DND-41 (cell line): ENCODE measurements at regions not wholly inside any gene's neighbourhood (a gene's known extent, or its start where the extent isn't known, plus 50 kb on each side); places are given as distances from the start of the nearest gene placed in this dataset.

Source experiments
- ATAC-seq: fragments of 200-7000 bp; cut with Tn5 transposase; 3 replicates; pipeline ENCODE4 v1.9.1; 2021; ENCODE audit warnings: low read depth; ENCODE audit not compliant: insufficient read depth
- DNase-seq: peaks from one replicate; pipeline ENCODE4 v3.0.0-alpha.2; 2020
- H2AFZ ChIP-seq: 2 replicates; pipeline ENCODE4 v1.6.0; 2012; ENCODE audit warnings: low read depth, low read length
- H3K27ac ChIP-seq: 2 replicates; pipeline ENCODE4 v1.5.1; 2012; ENCODE audit warnings: low read length, inconsistent platforms
- H3K27me3 ChIP-seq: fragments of 200-600 bp; sonication (generic); 2 replicates; pipeline ENCODE4 v1.6.0; 2012; ENCODE audit warnings: low read length, mild to moderate bottlenecking, inconsistent platforms; ENCODE audit not compliant: insufficient read depth, poor library complexity
- H3K36me3 ChIP-seq: 2 replicates; pipeline ENCODE4 v1.5.1; 2012; ENCODE audit warnings: low read length, inconsistent platforms; ENCODE audit not compliant: insufficient read depth
- H3K4me1 ChIP-seq: 2 replicates; pipeline ENCODE4 v1.5.1; 2012; ENCODE audit warnings: mild to moderate bottlenecking, low read length; ENCODE audit not compliant: insufficient read depth
- H3K4me2 ChIP-seq: 2 replicates; pipeline ENCODE4 v1.6.0; 2012; ENCODE audit warnings: mild to moderate bottlenecking, moderate library complexity, low read length, inconsistent platforms; ENCODE audit not compliant: insufficient read depth
- H3K4me3 ChIP-seq, 2 experiments: fragments of 200-600 bp in 1 of 2; shearing (Covaris generic) in 1 of 2; 2 replicates each; pipeline ENCODE4 v1.5.1; 2012 to 2016; ENCODE audit warnings: inconsistent platforms in 2 of 2, low read length in 2 of 2, mild to moderate bottlenecking in 2 of 2, low read depth in 1 of 2, moderate library complexity in 1 of 2
- H3K79me2 ChIP-seq: 2 replicates; pipeline ENCODE4 v1.6.0; 2012; ENCODE audit warnings: low read length, inconsistent platforms; ENCODE audit not compliant: insufficient read depth
- H3K9ac ChIP-seq: 2 replicates; pipeline ENCODE4 v1.6.0; 2012; ENCODE audit warnings: low read depth, mild to moderate bottlenecking, inconsistent platforms, low read length, moderate library complexity
- H3K9me3 ChIP-seq: 2 replicates; pipeline ENCODE4 v1.5.1; 2012; ENCODE audit warnings: low read length, moderate library complexity, mild to moderate bottlenecking, inconsistent platforms; ENCODE audit not compliant: insufficient read depth, severe bottlenecking
- H4K20me1 ChIP-seq: 2 replicates; pipeline ENCODE4 v1.6.0; 2012; ENCODE audit warnings: low read length; ENCODE audit not compliant: insufficient read depth
- CTCF ChIP-seq: IDR thresholded peaks from 2 replicates; pipeline ENCODE4 v1.5.1; 2012; ENCODE audit warnings: borderline replicate concordance, low read length, moderate library complexity, mild to moderate bottlenecking; ENCODE audit not compliant: poor library complexity, severe bottlenecking; ENCODE audit errors: extremely low read depth
- EZH2 ChIP-seq: IDR thresholded peaks from 3 replicates; pipeline ENCODE4 v1.6.1; 2012; ENCODE audit warnings: borderline replicate concordance, low read depth, mild to moderate bottlenecking, moderate library complexity, low read length, inconsistent platforms; ENCODE audit not compliant: severe bottlenecking

- H3K27ac ChIP-seq = no peak overlapping the region
- no peak overlapping the region for H3K9ac ChIP-seq
- no peaks in the 10 kb centered on the region for H3K9me3 ChIP-seq
- ATAC-seq (no peak), DNase-seq (no peak)
- H3K27me3 ChIP-seq = no peaks in the 10 kb centered on the region
- no peaks in the 10 kb centered on the region for H4K20me1 ChIP-seq
- H2AFZ ChIP-seq = no peak overlapping the region
- H3K4me3 ChIP-seq = no peak overlapping the region
- no peaks in the 10 kb centered on the region for H3K79me2 ChIP-seq
- no peaks in the 10 kb centered on the region for H3K4me1 ChIP-seq
- no peak overlapping the region for H3K4me2 ChIP-seq
- TF ChIP-seq CTCF (no peak), EZH2 (no peak)
- H3K36me3 ChIP-seq = no peaks in the 10 kb centered on the region
Measured at GRCh38 chr4:95614684-95615205, 66.0 kb upstream of the UNC5C start.

DNA sequence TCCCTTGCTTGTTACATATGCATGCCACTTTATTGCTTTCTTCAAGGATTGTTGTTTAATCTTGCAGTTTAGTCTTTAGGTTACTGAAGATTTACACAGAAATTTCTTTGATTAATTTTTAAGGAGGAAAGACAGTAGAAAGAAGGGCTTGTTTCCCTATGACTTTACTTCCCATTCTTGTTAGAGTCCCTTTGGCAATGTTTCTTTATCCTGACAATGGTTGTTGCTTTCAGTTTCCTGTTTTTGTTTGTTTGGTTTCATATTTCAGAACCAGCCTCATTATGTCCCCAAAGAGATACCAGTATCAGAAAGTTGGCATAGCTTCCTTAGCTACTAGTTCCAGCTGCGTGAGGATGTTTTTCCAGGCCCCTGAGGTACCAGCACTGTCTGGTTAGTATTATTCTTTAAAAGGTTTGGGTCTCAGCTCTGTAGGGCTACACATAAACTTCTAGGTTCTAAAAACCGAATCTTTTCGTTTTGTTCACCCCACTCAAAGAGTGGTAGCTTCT, 61.3 kb upstream of the UNC5C start:
- Histone ChIP-seq H3K4me2 (no peak overlapping the region), H3K27me3 (no peaks in the 10 kb centered on the region), H3K27ac (no peak overlapping the region), H3K4me3 (no peak overlapping the region), H3K36me3 (no peaks in the 10 kb centered on the region), H2AFZ (no peak overlapping the region), H3K9me3 (no peaks in the 10 kb centered on the region), H3K9ac (no peak overlapping the region), H3K79me2 (no peaks in the 10 kb centered on the region), H4K20me1 (no peaks in the 10 kb centered on the region), H3K4me1 (no peaks in the 10 kb centered on the region)
- TF ChIP-seq CTCF (no peak), EZH2 (no peak)
- ATAC-seq = no peak
- DNase-seq = no peak

DNA sequence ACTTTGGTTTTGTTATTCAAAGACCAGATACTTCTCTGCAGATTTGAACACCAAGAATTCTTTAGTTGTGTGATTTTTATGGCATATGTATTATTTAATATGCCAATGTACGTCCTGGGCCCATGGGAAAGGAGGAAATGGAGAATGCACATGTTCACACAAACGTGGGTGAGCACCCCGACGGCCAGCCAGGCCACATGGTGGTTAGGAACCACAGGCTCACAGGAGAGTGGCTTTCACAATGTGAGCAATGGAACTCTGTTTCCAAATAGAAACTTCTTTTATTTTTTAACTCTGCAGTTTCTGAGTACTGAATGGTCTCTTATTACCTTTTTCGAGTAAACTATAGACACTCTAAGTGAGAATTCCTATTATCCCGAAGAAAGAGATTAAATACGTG, 58.0 kb upstream of the UNC5C start:
- Histone ChIP-seq H3K9ac (no peak overlapping the region), H3K79me2 (no peaks in the 10 kb centered on the region), H3K27ac (no peak overlapping the region), H3K4me2 (no peak overlapping the region), H3K9me3 (no peaks in the 10 kb centered on the region), H3K4me1 (peaks cover 3% of the 10 kb centered on the region; the same call in 1 of the 2 replicates), H4K20me1 (no peaks in the 10 kb centered on the region), H2AFZ (no peak overlapping the region), H3K36me3 (no peaks in the 10 kb centered on the region), H3K4me3 (no peak overlapping the region), H3K27me3 (no peaks in the 10 kb centered on the region)
- TF ChIP-seq CTCF = no peak
- no peak for TF ChIP-seq EZH2
- DNase-seq = no peak
- peak; percentile 35; the same call in 1 of the 3 replicates for ATAC-seq
